ENCODE measurements at regions not wholly inside any gene's neighbourhood (a gene's known extent, or its start where the extent isn't known, plus 50 kb on each side); places are given as distances from the start of the nearest gene placed in this dataset.

DNA sequence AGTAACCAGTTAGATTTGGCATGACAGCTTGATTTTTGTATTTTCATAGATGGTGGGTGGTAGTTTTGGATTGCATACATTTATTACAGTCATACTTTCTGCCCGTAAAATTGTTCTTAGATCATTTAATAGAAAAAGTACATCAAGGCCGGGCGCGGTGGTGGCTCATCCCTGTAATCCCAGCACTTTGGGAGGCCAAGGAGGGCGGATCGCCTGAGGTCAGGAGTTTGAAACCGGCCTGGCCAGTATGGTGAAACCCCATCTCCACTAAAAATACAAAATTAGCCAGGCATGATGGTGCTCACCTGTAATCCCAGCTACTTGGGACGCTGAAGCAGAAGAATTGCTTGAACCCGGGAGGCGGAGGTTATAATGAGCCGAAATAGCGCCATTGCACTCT is 55.0 kb upstream of the UBE2L5 start:
- TF ChIP-seq, protein P1, sequence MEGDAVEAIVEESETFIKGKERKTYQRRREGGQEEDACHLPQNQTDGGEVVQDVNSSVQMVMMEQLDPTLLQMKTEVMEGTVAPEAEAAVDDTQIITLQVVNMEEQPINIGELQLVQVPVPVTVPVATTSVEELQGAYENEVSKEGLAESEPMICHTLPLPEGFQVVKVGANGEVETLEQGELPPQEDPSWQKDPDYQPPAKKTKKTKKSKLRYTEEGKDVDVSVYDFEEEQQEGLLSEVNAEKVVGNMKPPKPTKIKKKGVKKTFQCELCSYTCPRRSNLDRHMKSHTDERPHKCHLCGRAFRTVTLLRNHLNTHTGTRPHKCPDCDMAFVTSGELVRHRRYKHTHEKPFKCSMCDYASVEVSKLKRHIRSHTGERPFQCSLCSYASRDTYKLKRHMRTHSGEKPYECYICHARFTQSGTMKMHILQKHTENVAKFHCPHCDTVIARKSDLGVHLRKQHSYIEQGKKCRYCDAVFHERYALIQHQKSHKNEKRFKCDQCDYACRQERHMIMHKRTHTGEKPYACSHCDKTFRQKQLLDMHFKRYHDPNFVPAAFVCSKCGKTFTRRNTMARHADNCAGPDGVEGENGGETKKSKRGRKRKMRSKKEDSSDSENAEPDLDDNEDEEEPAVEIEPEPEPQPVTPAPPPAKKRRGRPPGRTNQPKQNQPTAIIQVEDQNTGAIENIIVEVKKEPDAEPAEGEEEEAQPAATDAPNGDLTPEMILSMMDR (IDR thresholded peaks at IDR 0.05): no peak
- no peak for TF ChIP-seq POLR2A (IDR thresholded peaks at IDR 0.05; ENCODE audit: low read depth)
- no peak for TF ChIP-seq POLR2AphosphoS5 (IDR thresholded peaks at IDR 0.05)

Measured in esophagus muscularis mucosa (tissue), 3 donors.